SK-N-SH treated with all-trans-retinoic acid at 6 μM for 48 hours (cell line): ENCODE measurements at regions not wholly inside any gene's neighbourhood (a gene's known extent, or its start where the extent isn't known, plus 50 kb on each side); places are given as distances from the start of the nearest gene placed in this dataset.

ENCODE experiments used
- CSDC2 ChIP-seq: fragments of 250-450 bp; sonication (Bioruptor Pico); IDR thresholded peaks from 2 replicates; pipeline ENCODE4 v1.5.0; 2020; ENCODE audit warnings: mild to moderate bottlenecking, moderate library complexity
- ZFP3 ChIP-seq: fragments of 250-450 bp; sonication (Bioruptor Pico); IDR thresholded peaks from 2 replicates; pipeline ENCODE4 v1.5.0; 2020; ENCODE audit warnings: mild to moderate bottlenecking, moderate library complexity

DNA sequence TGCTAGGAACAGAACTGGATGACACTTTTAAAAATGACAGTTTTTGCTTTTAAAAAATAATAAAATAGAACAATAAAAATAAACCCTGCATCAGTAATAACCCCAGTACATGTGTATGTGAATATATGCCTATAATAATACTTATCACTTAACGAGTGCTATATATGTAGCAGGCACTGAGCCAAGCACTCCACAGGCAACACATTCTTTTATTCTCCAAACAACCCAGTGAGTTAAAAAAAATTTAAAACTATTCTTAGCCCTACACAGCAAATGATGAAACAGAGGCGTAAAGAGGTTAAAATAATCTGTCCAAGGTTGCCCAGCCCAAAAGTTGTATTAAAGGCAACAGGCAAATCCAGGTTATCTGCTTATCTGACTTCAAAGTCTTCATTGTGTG, 124.5 kb upstream of the SMIM23 start:
- TF ChIP-seq CSDC2 (CRISPR knock-in tag), result no peak
- TF ChIP-seq ZFP3 (CRISPR knock-in tag), result no peak
